Mesenchymal stem cell (in vitro differentiated cells and primary cell): ENCODE measurements at regions not wholly inside any gene's neighbourhood (a gene's known extent, or its start where the extent isn't known, plus 50 kb on each side); places are given as distances from the start of the nearest gene placed in this dataset.
"Not testable (repeated sequence)": the region's sequence is repeated elsewhere in the genome, so short reads cannot be mapped to it uniquely, and the experiment has no call there.

Experiments used
- DNase-seq: peaks from one replicate; pipeline ENCODE4 v3.0.0-alpha.2; 2013
- H2AFZ ChIP-seq: one replicate; pipeline ENCODE4 v1.6.1; 2013; ENCODE audit warnings: low read depth, mild to moderate bottlenecking, control low read depth, inconsistent platforms, low read length, moderate library complexity
- H2AK5ac ChIP-seq: 2 replicates; pipeline ENCODE4 v1.6.1; 2013; ENCODE audit warnings: low read length, moderate library complexity, mild to moderate bottlenecking, inconsistent platforms; ENCODE audit not compliant: severe bottlenecking
- H2BK120ac ChIP-seq: one replicate; pipeline ENCODE4 v1.6.1; 2013; ENCODE audit warnings: low read depth, mild to moderate bottlenecking, inconsistent platforms, low read length, moderate library complexity
- H2BK12ac ChIP-seq, 2 experiments: one replicate each; pipeline ENCODE4 v1.6.1; 2013; ENCODE audit warnings: inconsistent platforms in 2 of 2, low read length in 2 of 2, mild to moderate bottlenecking in 2 of 2, moderate library complexity in 2 of 2, control low read depth in 1 of 2
- H2BK15ac ChIP-seq: one replicate; pipeline ENCODE4 v1.6.1; 2013; ENCODE audit warnings: mild to moderate bottlenecking, low read depth, inconsistent platforms; ENCODE audit not compliant: poor library complexity, severe bottlenecking
- H2BK5ac ChIP-seq: 2 replicates; pipeline ENCODE4 v1.6.1; 2013; ENCODE audit warnings: low read depth, mild to moderate bottlenecking, low read length, control low read depth, inconsistent platforms; ENCODE audit not compliant: poor library complexity, severe bottlenecking
- H3K14ac ChIP-seq, 2 experiments: one replicate each; pipeline ENCODE4 v1.6.1; 2013; ENCODE audit warnings: inconsistent platforms in 2 of 2, low read length in 2 of 2, control low read depth in 1 of 2, mild to moderate bottlenecking in 1 of 2, moderate library complexity in 1 of 2
- H3K18ac ChIP-seq, 2 experiments: one replicate each; pipeline ENCODE4 v1.6.1; 2013; ENCODE audit warnings: inconsistent platforms in 2 of 2, low read length in 2 of 2, control low read depth in 1 of 2, low read depth in 1 of 2, mild to moderate bottlenecking in 1 of 2
- H3K23ac ChIP-seq, 2 experiments: one replicate each; pipeline ENCODE4 v1.6.1; 2013; ENCODE audit warnings: inconsistent platforms in 2 of 2, low read length in 2 of 2, mild to moderate bottlenecking in 2 of 2, moderate library complexity in 2 of 2, control low read depth in 1 of 2
- H3K27ac ChIP-seq: 2 replicates; pipeline ENCODE4 v1.5.1; 2013; ENCODE audit warnings: mild to moderate bottlenecking, moderate library complexity, low read length, control low read depth, inconsistent platforms; ENCODE audit not compliant: poor library complexity, severe bottlenecking
- H3K27me3 ChIP-seq, 2 experiments: 2 replicates each; pipeline versions ENCODE4 v1.6.1 to v1.7.0; 2013; ENCODE audit warnings: low read length in 2 of 2, mild to moderate bottlenecking in 2 of 2, moderate library complexity in 2 of 2, control low read depth in 1 of 2, inconsistent platforms in 1 of 2; ENCODE audit not compliant: control insufficient read depth in 1 of 2, insufficient read depth in 1 of 2
- H3K36me3 ChIP-seq, 2 experiments: 2 replicates each; pipeline versions ENCODE4 v1.6.1 to v1.7.0; 2013; ENCODE audit warnings: low read length in 2 of 2, control low read depth in 1 of 2, inconsistent platforms in 1 of 2, low read depth in 1 of 2, mild to moderate bottlenecking in 1 of 2; ENCODE audit not compliant: insufficient read depth in 2 of 2, control insufficient read depth in 1 of 2
- H3K4ac ChIP-seq, 2 experiments: one replicate each; pipeline ENCODE4 v1.6.1; 2013; ENCODE audit warnings: inconsistent platforms in 2 of 2, low read length in 2 of 2, mild to moderate bottlenecking in 2 of 2, moderate library complexity in 2 of 2, control low read depth in 1 of 2, low read depth in 1 of 2
- H3K4me1 ChIP-seq: 2 replicates; pipeline ENCODE4 v1.6.1; 2013; ENCODE audit warnings: low read depth, low read length, control low read depth; ENCODE audit not compliant: control insufficient read depth, insufficient read depth
- H3K4me2 ChIP-seq: 2 replicates; pipeline ENCODE4 v1.6.1; 2013; ENCODE audit warnings: low read length, mild to moderate bottlenecking, inconsistent platforms; ENCODE audit not compliant: poor library complexity, severe bottlenecking
- H3K4me3 ChIP-seq, 2 experiments: 2 replicates each; pipeline versions ENCODE4 v1.5.1 to v1.7.0; 2013; ENCODE audit warnings: low read length in 2 of 2, mild to moderate bottlenecking in 2 of 2, control low read depth in 1 of 2, low read depth in 1 of 2; ENCODE audit not compliant: insufficient read depth in 1 of 2
- H3K79me1 ChIP-seq: replicated peaks from 2 replicates; pipeline ENCODE4 v1.6.1; 2013; ENCODE audit warnings: mild to moderate bottlenecking, control low read depth, low read length, inconsistent platforms; ENCODE audit not compliant: poor library complexity, severe bottlenecking
- H3K9ac ChIP-seq: 2 replicates; pipeline ENCODE4 v1.7.0; 2013; ENCODE audit warnings: mild to moderate bottlenecking, low read length, moderate library complexity
- H3K9me3 ChIP-seq: 2 replicates; pipeline ENCODE4 v1.7.0; 2013; ENCODE audit warnings: mild to moderate bottlenecking, low read length; ENCODE audit not compliant: control insufficient read depth
- H4K8ac ChIP-seq: one replicate; pipeline ENCODE4 v1.6.1; 2013; ENCODE audit warnings: inconsistent platforms, mild to moderate bottlenecking, low read length, moderate library complexity
- H4K91ac ChIP-seq: one replicate; pipeline ENCODE4 v1.6.1; 2013; ENCODE audit warnings: mild to moderate bottlenecking, low read length, inconsistent platforms
- WGBS: methylation state at CpG from one replicate; pipeline ENCODE4 v1.1.7; 2013; ENCODE audit warnings: mixed read lengths; 5-methylcytosine and 5-hydroxymethylcytosine counted together

DNA sequence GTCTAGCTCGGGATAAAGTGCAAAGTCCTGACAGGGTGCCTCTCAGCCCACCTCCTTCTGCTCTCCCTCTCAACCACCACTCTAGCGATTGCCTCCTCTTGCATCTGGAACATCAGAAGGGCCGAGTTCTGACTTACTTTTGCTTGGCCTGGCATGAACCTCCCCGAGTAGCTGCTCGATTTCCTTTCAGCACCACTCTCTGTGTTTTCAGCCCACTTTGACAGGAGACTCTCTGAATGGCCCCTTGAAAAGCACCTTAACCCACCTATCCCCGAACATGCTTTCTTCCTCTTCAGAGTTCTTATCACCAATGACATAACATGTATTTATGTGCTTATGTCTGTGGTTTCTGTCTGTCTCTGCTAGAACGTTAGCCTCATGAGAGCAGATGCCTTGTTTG is 225.8 kb upstream of the RUNX1 start:
- no peak overlapping the region for H4K8ac ChIP-seq
- no peaks in the 10 kb centered on the region for H3K27me3 ChIP-seq
- no peak overlapping the region for H2AFZ ChIP-seq
- H3K14ac ChIP-seq = no peak overlapping the region
- no peaks in the 10 kb centered on the region for H3K36me3 ChIP-seq
- H3K18ac ChIP-seq = no peak overlapping the region
- H3K4me3 ChIP-seq = no peak overlapping the region
- H3K4me2 ChIP-seq = no peak overlapping the region
- H2BK120ac ChIP-seq = no peak overlapping the region
- no peak overlapping the region for H3K9ac ChIP-seq
- H4K91ac ChIP-seq = no peak overlapping the region
- H2BK15ac ChIP-seq = no peak overlapping the region
- no peak overlapping the region for H3K27ac ChIP-seq
- H3K23ac ChIP-seq = no peak overlapping the region
- no peak for DNase-seq
- no peaks in the 10 kb centered on the region for H3K9me3 ChIP-seq
- 92% methylated on average over 5 of the region's 7 CpGs for WGBS
- no peak overlapping the region for H3K4ac ChIP-seq
- H3K4me1 ChIP-seq = no peaks in the 10 kb centered on the region
- H2AK5ac ChIP-seq = no peak overlapping the region
- H3K79me1 ChIP-seq = no peaks in the 10 kb centered on the region
- H2BK5ac ChIP-seq = no peak overlapping the region
- no peak overlapping the region for H2BK12ac ChIP-seq

DNA sequence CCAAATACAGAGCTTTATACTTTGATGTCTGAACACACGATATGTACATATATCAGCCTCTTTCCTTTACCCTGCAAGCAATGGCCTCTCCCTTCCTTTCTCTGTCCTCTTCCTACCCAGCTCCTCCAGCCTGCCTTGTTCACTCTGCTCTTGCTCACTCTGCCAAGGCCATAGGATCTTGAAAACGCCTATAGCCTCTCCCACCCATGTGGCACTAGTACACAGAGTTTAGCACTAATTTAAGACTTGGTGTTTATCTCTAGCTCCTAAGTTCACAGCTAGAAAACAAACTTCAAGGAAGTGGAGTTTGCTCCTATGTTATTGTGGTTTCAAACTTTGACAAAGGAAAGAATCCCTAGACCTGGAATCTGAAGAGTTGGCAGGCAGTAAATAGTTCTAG is 225.0 kb upstream of the RUNX1 start:
- no peak overlapping the region for H3K27ac ChIP-seq
- no peak overlapping the region for H3K14ac ChIP-seq
- H4K8ac ChIP-seq = no peak overlapping the region
- H2AFZ ChIP-seq = no peak overlapping the region
- H3K4me2 ChIP-seq = no peak overlapping the region
- H3K4me1 ChIP-seq = no peaks in the 10 kb centered on the region
- no peak overlapping the region for H4K91ac ChIP-seq
- 97% methylated on average over 2 of the region's 2 CpGs for WGBS
- no peaks in the 10 kb centered on the region for H3K27me3 ChIP-seq
- H3K23ac ChIP-seq = no peak overlapping the region
- H3K18ac ChIP-seq = no peak overlapping the region
- no peak overlapping the region for H2AK5ac ChIP-seq
- H3K4me3 ChIP-seq = no peak overlapping the region
- H2BK15ac ChIP-seq = no peak overlapping the region
- no peak for DNase-seq
- no peak overlapping the region for H2BK5ac ChIP-seq
- H2BK12ac ChIP-seq = no peak overlapping the region
- no peaks in the 10 kb centered on the region for H3K9me3 ChIP-seq
- H2BK120ac ChIP-seq = no peak overlapping the region
- H3K79me1 ChIP-seq = no peaks in the 10 kb centered on the region
- H3K4ac ChIP-seq = no peak overlapping the region
- H3K36me3 ChIP-seq = no peaks in the 10 kb centered on the region
- no peak overlapping the region for H3K9ac ChIP-seq

DNA sequence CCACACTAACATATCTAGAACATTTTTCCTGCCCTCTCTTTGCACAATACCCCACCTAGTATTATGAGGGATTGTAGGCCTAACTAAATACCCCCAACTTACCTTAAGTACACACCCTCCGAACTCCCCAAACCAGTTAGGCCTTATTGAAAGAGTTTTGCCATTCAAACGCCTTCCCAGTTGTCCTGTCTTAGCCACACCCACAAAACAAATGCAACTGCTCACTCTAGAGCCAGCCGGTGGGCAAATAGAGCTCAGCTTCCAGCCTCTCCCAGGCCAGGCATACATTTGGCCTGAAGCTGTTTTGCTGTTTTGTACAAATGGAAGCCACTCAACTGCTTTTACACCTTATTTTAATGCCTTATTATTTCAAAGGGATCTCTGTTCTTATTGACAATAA is 224.2 kb upstream of the RUNX1 start:
- no peak overlapping the region for H4K91ac ChIP-seq
- no peaks in the 10 kb centered on the region for H3K79me1 ChIP-seq
- no peaks in the 10 kb centered on the region for H3K4me1 ChIP-seq
- no peak overlapping the region for H3K14ac ChIP-seq
- H3K4me3 ChIP-seq = no peak overlapping the region
- no peak overlapping the region for H3K9ac ChIP-seq
- DNase-seq = no peak
- no peaks in the 10 kb centered on the region for H3K36me3 ChIP-seq
- H3K27ac ChIP-seq = no peak overlapping the region
- H2BK5ac ChIP-seq = no peak overlapping the region
- H2BK12ac ChIP-seq = no peak overlapping the region
- no peak overlapping the region for H2AK5ac ChIP-seq
- no peak overlapping the region for H2BK120ac ChIP-seq
- no peaks in the 10 kb centered on the region for H3K27me3 ChIP-seq
- H2BK15ac ChIP-seq = no peak overlapping the region
- H3K4me2 ChIP-seq = no peak overlapping the region
- H4K8ac ChIP-seq = no peak overlapping the region
- no peak overlapping the region for H3K23ac ChIP-seq
- no peak overlapping the region for H3K18ac ChIP-seq
- H3K9me3 ChIP-seq = no peaks in the 10 kb centered on the region
- 69% methylated on average over 3 of the region's 3 CpGs for WGBS
- H3K4ac ChIP-seq = no peak overlapping the region
- no peak overlapping the region for H2AFZ ChIP-seq

DNA sequence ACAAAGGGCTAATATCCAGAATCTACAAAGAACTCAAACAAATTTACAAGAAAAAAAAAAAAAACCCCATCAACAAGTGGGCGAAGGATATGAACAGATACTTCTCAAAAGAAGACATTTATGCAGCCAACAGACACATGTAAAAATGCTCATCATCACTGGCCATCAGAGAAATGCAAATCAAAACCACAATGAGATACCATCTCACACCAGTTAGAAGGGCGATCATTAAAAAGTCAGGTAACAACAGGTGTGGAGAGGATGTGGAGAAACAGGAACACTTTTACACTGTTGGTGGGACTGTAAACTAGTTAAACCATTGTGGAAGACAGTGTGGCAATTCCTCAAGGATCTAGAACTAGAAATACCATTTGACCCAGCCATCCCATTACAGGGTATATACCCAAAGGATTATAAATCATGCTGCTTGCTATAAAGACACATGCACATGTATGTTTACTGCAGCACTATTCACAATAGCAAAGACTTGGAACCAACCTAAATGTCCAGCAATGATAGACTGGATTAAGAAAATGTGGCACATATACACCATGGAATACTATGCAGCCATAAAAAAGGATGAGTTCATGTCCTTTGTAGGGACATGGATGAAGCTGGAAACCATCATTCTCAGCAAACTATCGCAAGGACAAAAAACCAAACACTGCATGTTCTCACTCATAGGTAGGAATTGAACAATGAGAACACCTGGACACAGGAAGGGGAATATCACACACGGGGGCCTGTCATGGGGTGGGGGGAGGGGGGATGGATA is 222.4 kb upstream of the RUNX1 start:
- H3K18ac ChIP-seq, DNase-seq, H3K36me3 ChIP-seq, H3K4me3 ChIP-seq, H3K9me3 ChIP-seq, H2AK5ac ChIP-seq, H3K23ac ChIP-seq, H2AFZ ChIP-seq, H2BK120ac ChIP-seq, H4K8ac ChIP-seq, H3K4me1 ChIP-seq, H2BK5ac ChIP-seq, H4K91ac ChIP-seq, H3K79me1 ChIP-seq, H3K14ac ChIP-seq, H3K4me2 ChIP-seq, H3K4ac ChIP-seq, H2BK15ac ChIP-seq, H3K27ac ChIP-seq, H3K9ac ChIP-seq, H3K27me3 ChIP-seq, H2BK12ac ChIP-seq: not testable (repeated sequence)
- WGBS = 92% methylated on average over 2 of the region's 4 CpGs
